Neutrophil (primary cell): ENCODE measurements at regions not wholly inside any gene's neighbourhood (a gene's known extent, or its start where the extent isn't known, plus 50 kb on each side); places are given as distances from the start of the nearest gene placed in this dataset.

Experiments
- H3K27ac ChIP-seq: fragments of 200-600 bp; sonication (generic); 2 replicates; pipeline ENCODE4 v1.5.1; 2016; ENCODE audit warnings: mild to moderate bottlenecking, moderate library complexity
- H3K27me3 ChIP-seq: fragments of 200-600 bp; sonication (generic); 2 replicates; pipeline ENCODE4 v1.6.0; 2016; ENCODE audit warnings: mild to moderate bottlenecking
- H3K36me3 ChIP-seq: fragments of 200-600 bp; sonication (generic); 2 replicates; pipeline ENCODE4 v1.5.1; 2017
- H3K4me1 ChIP-seq, 2 experiments: fragments of 200-600 bp in 1 of 2; sonication (generic) in 1 of 2; 1 replicate in 1 of 2; 2 replicates in 1 of 2; pipeline versions ENCODE4 v1.5.1 to v1.6.1; 2013 to 2016; ENCODE audit warnings: low read depth in 1 of 2, low read length in 1 of 2, mild to moderate bottlenecking in 1 of 2, moderate library complexity in 1 of 2; ENCODE audit not compliant: control insufficient read depth in 1 of 2, insufficient read depth in 1 of 2
- H3K4me3 ChIP-seq, 2 experiments: fragments of 200-600 bp in 1 of 2; sonication (generic) in 1 of 2; 1 replicate in 1 of 2; 2 replicates in 1 of 2; pipeline ENCODE4 v1.5.1; 2013 to 2016; ENCODE audit warnings: low read depth in 1 of 2, low read length in 1 of 2, mild to moderate bottlenecking in 1 of 2, moderate library complexity in 1 of 2
- H3K9me3 ChIP-seq: fragments of 200-600 bp; sonication (generic); 2 replicates; pipeline ENCODE4 v1.5.1; 2016
- TF ChIP-seq, protein P1 (sequence below): fragments of 200-600 bp; sonication (generic); IDR thresholded peaks from 2 replicates; pipeline ENCODE4 v1.5.1; 2016; ENCODE audit warnings: antibody characterized with exemption

DNA sequence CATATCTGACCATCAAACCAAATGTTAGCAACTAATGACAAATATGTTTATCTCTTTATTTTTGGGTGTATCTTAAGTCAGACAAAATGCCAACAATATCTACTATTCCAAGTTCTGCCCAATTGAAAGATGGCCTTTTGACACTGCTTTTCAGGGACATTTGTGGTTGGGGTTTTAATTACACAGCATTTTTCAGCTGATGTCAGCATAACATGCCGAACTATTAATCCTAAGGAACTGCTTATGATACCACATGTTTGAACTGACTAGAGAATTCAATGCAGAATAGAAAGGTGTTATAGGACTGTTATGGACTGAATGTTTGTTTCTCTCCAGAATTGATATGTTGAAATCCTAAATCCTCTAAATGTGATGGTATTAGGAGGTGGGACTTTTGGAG is 445.1 kb downstream of the TMA16 start:
- TF ChIP-seq, protein P1, sequence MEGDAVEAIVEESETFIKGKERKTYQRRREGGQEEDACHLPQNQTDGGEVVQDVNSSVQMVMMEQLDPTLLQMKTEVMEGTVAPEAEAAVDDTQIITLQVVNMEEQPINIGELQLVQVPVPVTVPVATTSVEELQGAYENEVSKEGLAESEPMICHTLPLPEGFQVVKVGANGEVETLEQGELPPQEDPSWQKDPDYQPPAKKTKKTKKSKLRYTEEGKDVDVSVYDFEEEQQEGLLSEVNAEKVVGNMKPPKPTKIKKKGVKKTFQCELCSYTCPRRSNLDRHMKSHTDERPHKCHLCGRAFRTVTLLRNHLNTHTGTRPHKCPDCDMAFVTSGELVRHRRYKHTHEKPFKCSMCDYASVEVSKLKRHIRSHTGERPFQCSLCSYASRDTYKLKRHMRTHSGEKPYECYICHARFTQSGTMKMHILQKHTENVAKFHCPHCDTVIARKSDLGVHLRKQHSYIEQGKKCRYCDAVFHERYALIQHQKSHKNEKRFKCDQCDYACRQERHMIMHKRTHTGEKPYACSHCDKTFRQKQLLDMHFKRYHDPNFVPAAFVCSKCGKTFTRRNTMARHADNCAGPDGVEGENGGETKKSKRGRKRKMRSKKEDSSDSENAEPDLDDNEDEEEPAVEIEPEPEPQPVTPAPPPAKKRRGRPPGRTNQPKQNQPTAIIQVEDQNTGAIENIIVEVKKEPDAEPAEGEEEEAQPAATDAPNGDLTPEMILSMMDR: no peak
- no peaks in the 10 kb centered on the region for H3K27me3 ChIP-seq
- H3K4me1 ChIP-seq: no peaks in the 10 kb centered on the region
- H3K27ac ChIP-seq: no peak overlapping the region
- H3K36me3 ChIP-seq: no peaks in the 10 kb centered on the region
- H3K4me3 ChIP-seq: no peak overlapping the region
- H3K9me3 ChIP-seq: no peaks in the 10 kb centered on the region

DNA sequence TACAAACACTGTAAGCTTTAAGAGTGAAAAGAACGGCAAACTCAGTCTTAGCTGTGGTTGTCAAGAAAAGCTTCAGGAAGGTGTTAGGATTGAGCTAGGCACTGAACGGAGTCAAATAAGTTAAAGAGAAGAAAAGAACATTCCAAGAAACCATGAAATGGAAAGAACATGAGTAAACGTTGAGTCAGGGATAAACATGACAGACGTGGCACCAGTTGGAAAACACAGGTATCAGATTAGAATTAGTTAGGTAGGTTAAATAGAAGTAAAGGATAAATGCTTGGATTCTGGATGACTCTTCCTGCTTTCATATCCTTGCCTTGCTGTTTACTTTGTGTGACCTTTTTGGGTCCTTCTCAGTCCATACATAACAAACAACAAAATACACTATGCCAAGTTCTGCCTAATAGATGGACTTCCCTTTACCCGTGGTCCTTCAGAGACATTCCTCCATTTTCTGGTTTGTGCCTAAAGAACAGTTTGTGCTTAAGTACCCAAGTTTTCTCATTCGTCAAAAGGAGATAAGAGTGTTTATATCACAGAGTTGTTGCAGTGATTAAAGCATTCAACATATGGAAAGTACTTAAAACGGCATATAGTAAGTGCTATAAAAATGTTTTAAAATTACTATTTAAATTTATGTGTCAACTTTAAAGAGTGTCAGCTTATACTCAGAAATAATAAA is 446.9 kb downstream of the TMA16 start:
- no peak overlapping the region for H3K27ac ChIP-seq
- TF ChIP-seq, protein P1: no peak
- no peaks in the 10 kb centered on the region for H3K27me3 ChIP-seq
- H3K36me3 ChIP-seq: no peaks in the 10 kb centered on the region
- H3K4me1 ChIP-seq: no peaks in the 10 kb centered on the region
- no peak overlapping the region for H3K4me3 ChIP-seq
- H3K9me3 ChIP-seq: no peaks in the 10 kb centered on the region

DNA sequence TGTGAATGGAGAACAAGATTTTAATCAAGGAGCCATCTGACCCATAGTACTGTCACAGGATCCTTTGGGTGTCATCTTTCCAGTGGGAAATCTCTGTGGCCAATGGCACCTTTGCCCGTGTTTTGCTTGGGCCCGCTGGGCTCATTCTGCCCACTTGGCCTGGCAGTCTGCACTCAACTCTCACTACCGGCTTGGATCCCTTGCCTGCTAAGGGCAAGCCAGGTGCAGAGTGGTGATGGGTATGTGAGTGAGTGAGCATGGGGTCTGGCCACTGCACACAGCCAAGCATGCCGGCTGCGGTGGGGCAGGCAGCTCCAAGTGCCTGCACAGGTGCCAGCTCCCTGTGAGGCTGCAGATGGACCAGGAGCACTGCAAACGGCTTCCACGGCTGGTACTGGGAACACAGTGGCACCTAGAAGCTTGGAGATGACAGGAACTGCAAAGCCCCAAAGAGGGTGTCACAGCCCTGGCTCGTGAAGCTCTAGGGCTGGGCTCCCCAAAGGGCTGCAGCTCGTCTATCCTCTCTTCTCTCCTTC is 454.5 kb downstream of the TMA16 start:
- H3K4me1 ChIP-seq: no peaks in the 10 kb centered on the region
- H3K27ac ChIP-seq: no peak overlapping the region
- H3K27me3 ChIP-seq: no peaks in the 10 kb centered on the region
- H3K36me3 ChIP-seq: no peaks in the 10 kb centered on the region
- TF ChIP-seq, protein P1: no peak
- H3K4me3 ChIP-seq: no peak overlapping the region
- H3K9me3 ChIP-seq: no peaks in the 10 kb centered on the region

DNA sequence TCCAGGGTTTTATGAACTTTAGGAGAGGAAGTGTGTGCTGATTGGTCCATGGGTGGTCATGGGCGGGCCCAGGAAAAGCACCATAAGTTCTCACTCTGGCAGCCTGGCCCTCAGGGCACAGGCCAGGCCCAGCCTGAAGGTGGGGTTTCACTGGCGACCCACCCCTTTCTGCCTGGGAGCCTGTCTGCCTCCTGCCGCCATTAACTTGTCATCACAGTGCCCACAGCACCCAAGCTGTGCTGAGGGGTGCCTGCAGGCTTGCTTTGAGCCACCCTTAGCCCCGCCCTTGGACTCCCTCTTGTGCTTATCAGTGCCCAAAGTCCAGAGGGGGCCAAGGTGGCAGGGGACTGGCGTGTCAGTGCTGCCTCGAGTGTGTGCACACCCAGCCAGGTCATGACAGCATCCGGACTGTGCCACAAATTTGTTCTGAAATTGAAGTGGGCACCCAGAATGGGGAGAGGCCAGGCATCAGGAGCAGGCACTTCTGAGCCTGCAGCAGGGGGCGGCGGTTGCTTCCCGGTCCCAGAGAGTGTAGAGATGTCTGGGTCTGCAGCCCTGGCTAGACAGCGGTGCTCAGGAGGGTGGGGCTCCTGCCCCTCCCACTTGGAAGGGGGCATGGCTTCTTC is 455.6 kb downstream of the TMA16 start:
- H3K4me1 ChIP-seq: no peaks in the 10 kb centered on the region
- H3K4me3 ChIP-seq: no peak overlapping the region
- no peaks in the 10 kb centered on the region for H3K9me3 ChIP-seq
- no peaks in the 10 kb centered on the region for H3K27me3 ChIP-seq
- TF ChIP-seq, protein P1: no peak
- H3K27ac ChIP-seq: no peak overlapping the region
- no peaks in the 10 kb centered on the region for H3K36me3 ChIP-seq

DNA sequence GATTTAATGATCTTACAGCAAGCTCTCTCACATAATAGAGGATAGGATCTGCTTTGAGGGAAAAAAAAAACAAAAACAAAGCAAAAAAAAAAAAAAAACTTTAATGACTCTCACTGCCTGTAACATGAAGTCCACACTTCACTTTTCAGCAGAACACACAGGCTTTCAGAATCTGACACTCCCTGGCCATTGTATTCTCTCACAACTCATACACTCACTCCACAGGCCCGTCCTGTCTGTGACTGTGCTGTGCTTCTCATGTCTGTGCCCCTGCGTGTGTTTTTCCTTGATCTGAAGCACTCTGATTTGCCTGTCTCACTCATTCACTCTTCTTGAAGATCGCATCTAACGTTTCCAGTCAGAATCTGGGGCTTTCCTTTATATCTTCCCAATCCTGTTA is 460.8 kb downstream of the TMA16 start:
- TF ChIP-seq, protein P1: no peak
- no peak overlapping the region for H3K4me3 ChIP-seq

More for the DNA sequence above, 460.8 kb downstream of the TMA16 start:
- no peaks in the 10 kb centered on the region for H3K36me3 ChIP-seq
- no peaks in the 10 kb centered on the region for H3K9me3 ChIP-seq
- no peak overlapping the region for H3K27ac ChIP-seq
- no peaks in the 10 kb centered on the region for H3K4me1 ChIP-seq
- no peaks in the 10 kb centered on the region for H3K27me3 ChIP-seq
